ENCODE measurements at regions not wholly inside any gene's neighbourhood (a gene's known extent, or its start where the extent isn't known, plus 50 kb on each side); places are given as distances from the start of the nearest gene placed in this dataset.

DNA sequence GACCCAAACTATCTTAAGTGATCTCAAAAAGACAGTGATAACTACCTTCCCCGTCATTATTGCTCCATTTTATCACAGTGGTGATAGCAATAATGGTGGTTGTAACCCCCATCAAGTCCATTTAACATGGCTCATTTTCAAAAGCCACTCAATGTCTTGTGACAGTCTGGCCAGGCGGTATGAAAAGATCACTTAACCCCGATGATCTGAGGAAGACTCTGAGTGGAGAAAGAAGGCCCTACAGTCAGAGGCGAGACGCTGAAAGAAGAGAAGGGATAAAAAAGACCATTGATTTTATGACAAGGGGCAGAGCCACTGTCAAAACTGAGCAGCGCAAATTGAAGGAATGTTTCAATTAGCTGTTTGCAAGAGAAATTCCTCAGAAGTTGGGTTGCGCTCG is 417.2 kb upstream of the PBX1 start:
- TF ChIP-seq, protein P1, sequence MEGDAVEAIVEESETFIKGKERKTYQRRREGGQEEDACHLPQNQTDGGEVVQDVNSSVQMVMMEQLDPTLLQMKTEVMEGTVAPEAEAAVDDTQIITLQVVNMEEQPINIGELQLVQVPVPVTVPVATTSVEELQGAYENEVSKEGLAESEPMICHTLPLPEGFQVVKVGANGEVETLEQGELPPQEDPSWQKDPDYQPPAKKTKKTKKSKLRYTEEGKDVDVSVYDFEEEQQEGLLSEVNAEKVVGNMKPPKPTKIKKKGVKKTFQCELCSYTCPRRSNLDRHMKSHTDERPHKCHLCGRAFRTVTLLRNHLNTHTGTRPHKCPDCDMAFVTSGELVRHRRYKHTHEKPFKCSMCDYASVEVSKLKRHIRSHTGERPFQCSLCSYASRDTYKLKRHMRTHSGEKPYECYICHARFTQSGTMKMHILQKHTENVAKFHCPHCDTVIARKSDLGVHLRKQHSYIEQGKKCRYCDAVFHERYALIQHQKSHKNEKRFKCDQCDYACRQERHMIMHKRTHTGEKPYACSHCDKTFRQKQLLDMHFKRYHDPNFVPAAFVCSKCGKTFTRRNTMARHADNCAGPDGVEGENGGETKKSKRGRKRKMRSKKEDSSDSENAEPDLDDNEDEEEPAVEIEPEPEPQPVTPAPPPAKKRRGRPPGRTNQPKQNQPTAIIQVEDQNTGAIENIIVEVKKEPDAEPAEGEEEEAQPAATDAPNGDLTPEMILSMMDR (IDR thresholded peaks at IDR 0.05; ENCODE audit: low read depth, low read length): no peak
- TF ChIP-seq EZH2phosphoT487 (IDR thresholded peaks at IDR 0.05; ENCODE audit: low read depth): no peak
